ENCODE measurements at regions not wholly inside any gene's neighbourhood (a gene's known extent, or its start where the extent isn't known, plus 50 kb on each side); places are given as distances from the start of the nearest gene placed in this dataset.

GRCh38 chr7:7112868-7113267 lies 69.5 kb upstream of the C1GALT1 start:
- no peak for DNase-seq (ENCODE audit: low read depth)
- no peak for TF ChIP-seq CTCF (IDR thresholded peaks at IDR 0.05; ENCODE audit: control insufficient read depth, insufficient read depth, low read depth, low read length, missing control alignments)
- no peak overlapping the region for H3K4me3 ChIP-seq (ENCODE audit: control insufficient read depth, low read depth, low read length)

GRCh38 chr7:7114575-7115291 lies 67.6 kb upstream of the C1GALT1 start:
- TF ChIP-seq CTCF (IDR thresholded peaks at IDR 0.05; ENCODE audit: control insufficient read depth, insufficient read depth, low read depth, low read length, missing control alignments) = no peak
- no peak for DNase-seq (ENCODE audit: low read depth)
- H3K4me3 ChIP-seq (ENCODE audit: control insufficient read depth, low read depth, low read length) = no peak overlapping the region

- DNase-seq (ENCODE audit: low read depth) = no peak
- TF ChIP-seq CTCF (IDR thresholded peaks at IDR 0.05; ENCODE audit: control insufficient read depth, insufficient read depth, low read depth, low read length, missing control alignments) = no peak
- no peak overlapping the region for H3K4me3 ChIP-seq (ENCODE audit: control insufficient read depth, low read depth, low read length)
Observed at GRCh38 chr7:7117935-7118586, 64.3 kb upstream of the C1GALT1 start.

GRCh38 chr7:7118822-7119221 lies 63.5 kb upstream of the C1GALT1 start:
- no peak for DNase-seq (ENCODE audit: low read depth)
- TF ChIP-seq CTCF (IDR thresholded peaks at IDR 0.05; ENCODE audit: control insufficient read depth, insufficient read depth, low read depth, low read length, missing control alignments) = no peak
- H3K4me3 ChIP-seq (ENCODE audit: control insufficient read depth, low read depth, low read length) = no peak overlapping the region

- no peak for DNase-seq (ENCODE audit: low read depth)
- H3K4me3 ChIP-seq (ENCODE audit: control insufficient read depth, low read depth, low read length) = no peak overlapping the region
- TF ChIP-seq CTCF (IDR thresholded peaks at IDR 0.05; ENCODE audit: control insufficient read depth, insufficient read depth, low read depth, low read length, missing control alignments) = no peak
Observed at GRCh38 chr7:7119729-7120128, 62.6 kb upstream of the C1GALT1 start.

- H3K4me3 ChIP-seq (ENCODE audit: control insufficient read depth, low read depth, low read length) = no peak overlapping the region
- peak; percentile 57 for DNase-seq (ENCODE audit: low read depth)
- no peak for TF ChIP-seq CTCF (IDR thresholded peaks at IDR 0.05; ENCODE audit: control insufficient read depth, insufficient read depth, low read depth, low read length, missing control alignments)
Observed at GRCh38 chr7:7122033-7122478, 60.3 kb upstream of the C1GALT1 start.
